NB4 (cell line): ENCODE measurements at regions not wholly inside any gene's neighbourhood (a gene's known extent, or its start where the extent isn't known, plus 50 kb on each side); places are given as distances from the start of the nearest gene placed in this dataset.

Experiments used
- DNase-seq: peaks from one replicate; pipeline ENCODE4 v3.0.0; 2010; ENCODE audit warnings: low read depth
- H3K4me3 ChIP-seq: one replicate; pipeline ENCODE4 v1.5.1; 2011; ENCODE audit warnings: mild to moderate bottlenecking, low read depth, low read length, moderate library complexity
- MYC ChIP-seq: IDR thresholded peaks from 2 replicates; pipeline ENCODE4 v1.6.1; 2011; ENCODE audit warnings: low read depth, low read length
- POLR2A ChIP-seq: IDR thresholded peaks from 2 replicates; pipeline ENCODE4 v1.6.1; 2011; ENCODE audit warnings: mild to moderate bottlenecking; ENCODE audit not compliant: insufficient read length; ENCODE audit errors: extremely low read depth
- TF ChIP-seq, protein P1 (sequence below): IDR thresholded peaks from one replicate; pipeline ENCODE4 v1.5.1; 2012; ENCODE audit warnings: low read depth, low read length
- TF ChIP-seq, protein P2 (sequence below): IDR thresholded peaks from 2 replicates; pipeline ENCODE4 v1.6.1; 2011; ENCODE audit warnings: low read depth, low read length

DNA sequence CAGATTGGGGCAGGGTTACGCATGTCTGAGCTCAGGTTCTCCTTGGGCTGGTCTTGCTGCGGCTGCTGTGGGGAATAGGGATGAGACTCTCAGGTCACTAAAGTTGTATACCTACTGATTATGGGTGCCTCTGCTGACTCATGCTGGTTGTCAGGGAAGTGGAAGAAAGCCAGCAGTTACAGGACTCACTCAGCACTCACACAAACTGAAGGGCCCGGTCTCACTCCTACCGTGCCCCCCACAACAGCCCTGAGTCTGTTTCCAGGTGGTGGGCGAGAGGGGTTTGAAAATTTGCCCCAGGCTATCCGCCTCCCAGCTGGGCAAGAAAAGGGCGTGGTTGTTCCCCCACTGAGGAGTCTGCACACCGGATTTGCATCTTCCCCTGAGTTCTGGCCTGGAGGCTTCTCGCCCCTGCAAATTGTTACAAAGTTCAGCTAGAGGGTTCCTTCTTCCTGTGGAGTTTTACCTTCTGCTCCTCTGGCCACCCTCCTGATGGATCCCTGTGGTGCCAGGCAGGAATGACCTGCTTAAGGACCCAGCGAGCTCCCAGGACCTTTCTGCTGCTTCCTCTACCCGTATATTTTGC, 659.2 kb downstream of the HDGFL1 start:
- no peak for DNase-seq
- TF ChIP-seq, protein P1, sequence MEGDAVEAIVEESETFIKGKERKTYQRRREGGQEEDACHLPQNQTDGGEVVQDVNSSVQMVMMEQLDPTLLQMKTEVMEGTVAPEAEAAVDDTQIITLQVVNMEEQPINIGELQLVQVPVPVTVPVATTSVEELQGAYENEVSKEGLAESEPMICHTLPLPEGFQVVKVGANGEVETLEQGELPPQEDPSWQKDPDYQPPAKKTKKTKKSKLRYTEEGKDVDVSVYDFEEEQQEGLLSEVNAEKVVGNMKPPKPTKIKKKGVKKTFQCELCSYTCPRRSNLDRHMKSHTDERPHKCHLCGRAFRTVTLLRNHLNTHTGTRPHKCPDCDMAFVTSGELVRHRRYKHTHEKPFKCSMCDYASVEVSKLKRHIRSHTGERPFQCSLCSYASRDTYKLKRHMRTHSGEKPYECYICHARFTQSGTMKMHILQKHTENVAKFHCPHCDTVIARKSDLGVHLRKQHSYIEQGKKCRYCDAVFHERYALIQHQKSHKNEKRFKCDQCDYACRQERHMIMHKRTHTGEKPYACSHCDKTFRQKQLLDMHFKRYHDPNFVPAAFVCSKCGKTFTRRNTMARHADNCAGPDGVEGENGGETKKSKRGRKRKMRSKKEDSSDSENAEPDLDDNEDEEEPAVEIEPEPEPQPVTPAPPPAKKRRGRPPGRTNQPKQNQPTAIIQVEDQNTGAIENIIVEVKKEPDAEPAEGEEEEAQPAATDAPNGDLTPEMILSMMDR: no peak
- no peak for TF ChIP-seq MYC
- TF ChIP-seq, protein P2, sequence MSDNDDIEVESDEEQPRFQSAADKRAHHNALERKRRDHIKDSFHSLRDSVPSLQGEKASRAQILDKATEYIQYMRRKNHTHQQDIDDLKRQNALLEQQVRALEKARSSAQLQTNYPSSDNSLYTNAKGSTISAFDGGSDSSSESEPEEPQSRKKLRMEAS: no peak
- no peak for TF ChIP-seq POLR2A
- no peak overlapping the region for H3K4me3 ChIP-seq

DNA sequence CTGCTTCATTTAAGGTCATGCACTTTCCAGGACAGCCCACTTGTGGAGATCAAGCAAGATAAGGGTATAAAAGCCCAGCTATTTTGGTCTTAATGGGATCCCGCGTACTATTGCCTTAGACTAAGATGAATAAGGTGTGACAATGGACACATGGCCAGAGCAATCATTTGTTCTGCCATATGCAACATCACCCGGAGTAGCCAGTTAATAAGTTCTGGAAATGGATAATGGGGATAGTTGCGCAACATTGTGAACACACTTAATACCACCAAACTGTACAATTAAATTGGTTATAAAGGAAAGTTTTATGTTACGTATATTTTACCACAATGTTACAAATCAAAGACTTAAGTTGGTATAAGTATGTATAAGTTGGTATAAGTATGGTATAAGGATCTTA, 674.5 kb downstream of the HDGFL1 start:
- no peak for TF ChIP-seq POLR2A
- TF ChIP-seq MYC: no peak
- TF ChIP-seq, protein P2: no peak
- TF ChIP-seq, protein P1: no peak
- no peak overlapping the region for H3K4me3 ChIP-seq
- DNase-seq: no peak

DNA sequence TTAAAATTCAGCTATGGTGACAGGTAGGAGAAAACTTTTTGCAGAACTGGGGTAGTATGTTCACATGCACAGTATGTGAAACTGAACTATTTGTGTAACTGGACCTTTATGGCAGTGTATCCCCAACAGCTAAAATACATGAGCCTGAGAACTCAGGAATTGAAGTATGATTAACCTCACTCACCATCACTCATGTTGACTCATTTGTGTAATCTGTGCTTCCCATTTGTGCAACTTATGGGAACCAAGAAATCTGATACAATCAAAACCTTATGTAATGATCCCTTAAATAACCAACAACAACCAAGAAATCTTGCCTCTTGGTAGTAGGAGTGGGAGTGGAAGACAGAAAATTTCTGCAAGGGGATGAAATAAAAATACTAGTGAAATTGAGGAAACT, 674.9 kb downstream of the HDGFL1 start:
- DNase-seq: no peak
- no peak overlapping the region for H3K4me3 ChIP-seq
- TF ChIP-seq MYC: no peak
- TF ChIP-seq, protein P1: no peak
- TF ChIP-seq POLR2A: no peak
- TF ChIP-seq, protein P2: no peak

DNA sequence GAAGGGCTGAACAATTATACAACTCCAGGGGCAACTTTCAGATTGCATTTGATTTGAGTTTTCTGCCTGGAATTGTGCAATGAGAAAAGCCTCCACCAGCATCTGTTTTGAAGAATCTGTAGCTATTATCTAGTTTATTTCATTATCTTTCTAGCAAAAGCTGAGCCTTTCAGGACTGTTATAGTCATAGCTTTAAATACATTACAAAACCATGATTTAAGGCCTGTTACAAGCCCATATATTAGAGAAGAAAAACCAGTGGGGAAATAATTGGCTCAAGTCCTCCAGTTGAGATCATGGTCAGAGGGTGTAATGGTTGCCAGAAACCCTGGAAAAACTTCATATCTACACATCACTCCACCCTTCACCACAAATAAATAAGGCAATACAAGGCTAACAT, 676.2 kb downstream of the HDGFL1 start:
- DNase-seq: no peak
- no peak for TF ChIP-seq POLR2A
- no peak for TF ChIP-seq MYC
- TF ChIP-seq, protein P2: no peak
- TF ChIP-seq, protein P1: no peak

DNA sequence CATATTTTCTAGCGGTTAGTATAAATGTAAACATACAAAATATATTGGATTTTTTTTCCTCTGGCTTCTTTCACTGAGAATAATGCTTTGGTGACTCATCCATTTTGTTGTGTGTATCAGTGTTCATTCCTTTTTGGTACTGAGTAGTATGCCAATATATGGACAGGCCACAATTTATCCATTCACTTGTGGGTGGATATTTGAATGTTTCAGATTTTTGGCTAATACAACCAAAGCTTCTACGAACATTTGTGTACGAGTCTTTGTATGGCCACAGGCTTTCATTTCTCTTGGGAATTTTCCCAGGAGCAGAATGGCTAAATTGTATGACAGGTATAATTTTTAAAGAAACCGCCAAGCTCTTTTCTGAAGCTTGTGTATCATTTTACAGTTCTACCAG, 677.5 kb downstream of the HDGFL1 start:
- no peak overlapping the region for H3K4me3 ChIP-seq
- TF ChIP-seq, protein P1: no peak
- TF ChIP-seq POLR2A (no peak), MYC (no peak)
- TF ChIP-seq, protein P2: no peak
- DNase-seq: no peak

More for the DNA sequence above, 676.2 kb downstream of the HDGFL1 start:
- no peak overlapping the region for H3K4me3 ChIP-seq

DNA sequence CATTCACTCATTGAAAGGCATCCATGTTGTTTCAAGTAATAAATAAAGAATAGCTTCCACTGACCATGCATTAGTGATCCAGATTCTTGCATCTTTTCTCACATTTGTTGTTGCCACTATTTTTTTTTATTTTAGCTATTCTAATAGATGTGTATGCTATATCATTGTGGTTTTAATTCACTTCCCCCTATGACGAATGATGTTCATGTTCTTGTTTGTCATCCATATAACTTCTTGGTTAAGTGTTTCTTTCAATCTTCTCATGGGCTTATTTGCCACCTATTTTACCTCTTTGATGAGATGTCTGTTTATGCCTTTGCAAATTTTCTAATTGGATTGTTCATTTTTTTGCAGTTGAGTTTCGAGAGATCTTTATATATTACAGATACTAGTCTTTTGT, 681.2 kb downstream of the HDGFL1 start:
- TF ChIP-seq, protein P2: no peak
- TF ChIP-seq, protein P1: no peak
- TF ChIP-seq MYC (no peak), POLR2A (no peak)
- no peak for DNase-seq
- H3K4me3 ChIP-seq: no peak overlapping the region
